Hepatic stellate cell (primary cell): ENCODE measurements at regions not wholly inside any gene's neighbourhood (a gene's known extent, or its start where the extent isn't known, plus 50 kb on each side); places are given as distances from the start of the nearest gene placed in this dataset.
A peak's percentile ranks its signal among the peaks of the same experiment; 100 is the strongest.

Experiments
- DNase-seq: peaks from one replicate; pipeline ENCODE4 v3.0.0; 2011; ENCODE audit warnings: low spot score

GRCh38 chr16:85360323-85361277 is 248.3 kb upstream of the CIBAR2 start:
- no peak for DNase-seq

GRCh38 chr16:85361441-85362118 is 249.3 kb upstream of the CIBAR2 start:
- DNase-seq: no peak

- DNase-seq: no peak
Measured at GRCh38 chr16:85362443-85362842, 250.2 kb upstream of the CIBAR2 start.

GRCh38 chr16:85363427-85363826 is 249.7 kb upstream of the GSE1 start:
- no peak for DNase-seq

GRCh38 chr16:85363881-85364280 is 249.2 kb upstream of the GSE1 start:
- peak; percentile 31 for DNase-seq

- DNase-seq: no peak
Measured at GRCh38 chr16:85364323-85365040, 248.6 kb upstream of the GSE1 start.

GRCh38 chr16:85365120-85365519 is 248.0 kb upstream of the GSE1 start:
- DNase-seq: no peak

GRCh38 chr16:85366031-85366763 is 246.9 kb upstream of the GSE1 start:
- DNase-seq: no peak

GRCh38 chr16:85367485-85367884 is 245.6 kb upstream of the GSE1 start:
- no peak for DNase-seq

GRCh38 chr16:85369060-85369459 is 244.1 kb upstream of the GSE1 start:
- DNase-seq: no peak

- DNase-seq: peak; percentile 88
Measured at GRCh38 chr16:85369741-85370528, 243.2 kb upstream of the GSE1 start.

- no peak for DNase-seq
Measured at GRCh38 chr16:85370543-85370880, 242.6 kb upstream of the GSE1 start.

- peak; percentile 67 for DNase-seq
Measured at GRCh38 chr16:85370881-85371651, 242.1 kb upstream of the GSE1 start.

- no peak for DNase-seq
Measured at GRCh38 chr16:85371948-85372347, 241.2 kb upstream of the GSE1 start.

GRCh38 chr16:85372627-85373372 is 240.3 kb upstream of the GSE1 start:
- peak; percentile 90 for DNase-seq

- DNase-seq: no peak
Measured at GRCh38 chr16:85373741-85374570, 239.2 kb upstream of the GSE1 start.

GRCh38 chr16:85374571-85374872 is 238.6 kb upstream of the GSE1 start:
- no peak for DNase-seq

- DNase-seq: no peak
Measured at GRCh38 chr16:85375282-85375681, 237.8 kb upstream of the GSE1 start.
